CMK (cell line): ENCODE measurements at regions not wholly inside any gene's neighbourhood (a gene's known extent, or its start where the extent isn't known, plus 50 kb on each side); places are given as distances from the start of the nearest gene placed in this dataset.

Experiments used
- DNase-seq: peaks from one replicate; pipeline ENCODE4 v3.0.0-alpha.2; 2010; ENCODE audit warnings: low read depth

DNA sequence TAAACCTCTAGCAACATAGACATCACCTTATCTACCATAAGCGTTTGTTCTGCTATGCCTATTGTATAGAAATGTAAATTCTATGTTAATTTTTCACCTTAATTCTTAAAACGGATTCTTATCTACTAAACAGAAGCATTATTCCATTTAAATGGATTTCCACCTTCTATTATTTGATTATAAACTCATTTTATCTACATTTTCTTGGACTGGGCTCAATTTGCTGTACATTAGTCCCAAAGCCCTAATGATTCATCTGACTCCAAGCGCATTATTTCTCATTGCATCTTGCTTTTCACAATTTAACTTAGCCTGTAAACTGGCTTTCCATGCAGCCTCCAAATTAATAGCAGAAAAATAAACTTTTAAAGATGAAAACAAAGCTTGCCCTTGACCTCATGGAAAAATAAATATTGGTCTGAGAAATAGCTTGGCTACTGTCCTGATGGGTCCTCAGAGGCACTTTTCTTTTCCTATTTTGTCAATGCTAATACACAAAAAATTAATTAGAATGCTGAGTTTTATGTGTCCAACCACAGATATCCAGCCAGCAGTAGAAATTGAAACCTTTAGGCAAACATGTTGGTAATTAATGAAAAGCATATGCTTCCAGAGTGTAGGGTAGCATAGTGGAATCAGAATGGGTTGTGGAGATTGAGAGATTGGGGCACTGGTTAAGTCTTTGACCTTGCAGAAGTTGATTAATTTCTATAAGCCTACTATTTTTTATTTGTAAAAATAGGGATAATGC, 81.4 kb upstream of the CFAP20DC start:
- DNase-seq, result no peak

DNA sequence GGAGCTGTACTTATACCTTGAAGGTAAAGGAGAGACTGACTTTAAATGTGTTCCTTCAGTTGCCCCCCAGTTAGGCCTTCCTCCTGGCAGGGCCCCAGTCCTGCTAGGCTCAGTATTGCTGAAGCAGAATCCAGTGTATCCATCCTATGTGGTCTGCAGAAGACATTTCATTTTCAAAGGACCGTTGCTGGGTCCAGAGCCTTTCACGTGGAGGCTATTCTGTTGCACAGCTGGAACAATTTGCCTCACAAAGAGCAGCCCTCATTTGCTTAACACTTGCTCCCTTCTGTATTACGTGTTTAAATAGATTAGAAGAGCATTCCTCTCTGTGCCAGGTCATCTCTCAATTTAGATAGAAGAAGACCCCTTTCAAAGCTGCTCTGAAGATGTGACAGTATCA, 78.9 kb upstream of the CFAP20DC start:
- no peak for DNase-seq

DNA sequence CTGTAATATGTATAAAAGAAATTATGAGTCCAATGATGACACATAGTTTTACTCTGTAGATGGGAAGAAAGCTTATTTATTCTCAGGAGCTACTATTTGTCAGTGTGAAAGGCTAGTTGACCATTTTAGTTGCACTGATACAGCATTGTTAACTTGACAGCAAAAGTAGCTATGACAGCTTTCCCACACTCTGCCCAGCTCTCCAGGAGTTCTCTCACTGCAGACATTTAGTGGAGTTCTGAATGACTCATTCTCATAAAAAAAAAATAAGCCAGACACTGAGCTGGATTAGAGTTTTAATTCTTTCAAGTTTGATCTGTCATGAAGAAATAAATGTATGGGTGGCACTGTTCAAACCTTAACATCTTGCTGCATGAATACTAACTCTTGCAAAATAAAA, 77.2 kb upstream of the CFAP20DC start:
- no peak for DNase-seq

DNA sequence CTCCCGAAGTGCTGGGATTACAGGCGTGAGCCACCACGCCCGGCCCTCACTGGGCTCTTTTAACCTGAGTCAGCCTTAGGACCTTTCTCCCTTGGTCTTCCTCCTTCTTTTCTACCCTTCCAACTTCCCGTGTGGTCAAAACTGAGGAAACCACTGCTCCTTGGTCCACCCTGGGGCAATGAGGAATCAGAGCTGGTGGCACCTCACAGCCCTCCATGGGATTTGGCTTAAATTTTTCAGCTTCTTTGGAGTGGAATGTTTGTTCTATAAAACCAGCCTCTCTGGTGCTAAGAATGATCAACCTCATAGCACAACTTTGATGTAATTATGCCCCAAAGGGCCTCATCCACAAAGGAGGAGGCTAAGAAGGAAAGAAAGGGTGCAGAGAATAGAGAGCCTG, 76.6 kb upstream of the CFAP20DC start:
- DNase-seq, result no peak

DNA sequence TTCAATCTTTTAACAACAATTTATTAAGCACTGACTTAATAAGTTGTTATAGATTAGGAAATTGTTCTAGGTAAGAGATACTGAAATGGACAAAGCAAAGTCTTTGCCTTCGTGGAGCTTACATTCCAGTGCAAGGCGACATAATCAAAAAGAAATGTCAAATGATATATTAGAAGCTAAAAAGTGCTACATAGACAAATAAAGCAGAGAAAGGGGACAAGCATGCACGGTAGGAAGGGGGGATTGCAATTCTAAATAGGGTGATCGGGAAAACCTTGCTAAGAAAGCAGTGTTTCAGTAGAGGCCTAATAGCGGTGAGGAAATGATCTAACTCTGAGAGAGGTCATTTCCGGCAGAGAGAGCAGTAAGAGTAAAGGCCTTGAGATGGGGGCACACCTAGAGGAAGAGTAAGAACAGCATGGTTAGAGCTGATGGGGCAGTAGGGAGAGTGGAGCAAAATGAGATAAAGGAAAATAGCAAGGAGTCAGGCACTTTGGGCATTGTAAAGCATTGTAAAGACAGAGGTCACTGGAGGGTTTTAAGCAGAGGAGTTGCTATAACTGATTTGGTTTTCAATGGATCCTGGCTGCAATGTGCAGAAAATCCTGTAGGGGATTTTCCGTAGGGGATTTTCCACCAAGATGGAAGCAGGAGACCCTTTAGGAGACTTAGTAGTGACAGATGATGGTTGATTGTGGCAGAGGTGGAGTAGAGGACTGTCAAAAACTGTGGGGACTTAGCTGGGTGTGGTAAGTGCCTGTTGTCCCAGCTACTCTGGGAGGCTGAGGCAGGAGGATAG, 71.7 kb upstream of the CFAP20DC start:
- DNase-seq, result no peak

DNA sequence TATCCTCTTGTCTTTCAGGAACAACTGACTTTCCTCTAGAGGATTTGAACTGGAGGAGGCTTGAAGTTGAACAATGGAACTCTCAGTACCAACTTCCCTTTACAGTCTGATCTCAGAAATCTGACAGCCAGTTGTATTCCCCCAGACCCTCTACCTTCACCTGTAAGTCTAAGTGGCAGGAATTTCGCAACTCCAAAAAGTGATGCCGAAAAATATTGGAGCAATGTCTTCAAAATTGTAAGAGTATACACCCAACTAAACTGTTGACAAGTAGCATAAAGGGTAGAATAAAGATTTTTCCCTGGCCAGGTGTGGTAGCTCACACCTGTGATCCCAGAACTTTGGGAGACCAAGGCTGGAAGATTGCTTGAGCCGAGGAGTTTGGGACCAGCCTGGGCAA, 69.1 kb upstream of the CFAP20DC start:
- no peak for DNase-seq

DNA sequence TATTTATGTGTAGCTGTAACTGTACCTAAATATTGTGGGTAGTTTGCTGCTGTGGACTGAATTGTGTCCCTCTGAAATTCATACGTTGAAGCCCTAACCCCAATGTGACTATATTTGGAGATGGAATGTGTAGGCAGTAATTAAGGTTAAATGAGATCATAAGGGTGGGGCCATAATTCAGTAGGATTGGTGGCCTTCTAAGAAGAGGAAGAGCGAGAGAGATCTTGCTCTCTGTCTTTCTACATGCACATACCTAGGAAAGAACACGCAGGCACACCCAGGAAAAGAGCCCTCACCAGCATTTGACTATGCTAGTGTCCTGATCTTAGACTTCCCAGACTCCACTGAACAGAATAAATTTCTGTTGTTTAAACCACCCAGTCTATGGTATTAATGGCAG, 67.6 kb upstream of the CFAP20DC start:
- DNase-seq, result no peak

DNA sequence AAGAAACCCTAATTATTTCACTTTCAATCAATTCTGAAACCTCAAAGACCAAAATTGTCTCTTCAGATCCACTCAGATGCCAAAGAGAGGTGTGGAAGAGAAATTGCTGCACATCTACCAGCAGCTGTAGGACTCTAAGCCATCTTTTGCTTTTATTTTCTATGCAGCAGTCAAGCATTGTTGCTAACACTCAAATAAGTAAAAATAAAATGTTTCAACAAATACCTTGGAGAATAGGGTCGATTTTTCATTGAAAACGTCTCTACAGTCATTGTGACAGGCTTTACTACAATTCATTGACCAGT, 66.4 kb upstream of the CFAP20DC start:
- DNase-seq, result no peak

DNA sequence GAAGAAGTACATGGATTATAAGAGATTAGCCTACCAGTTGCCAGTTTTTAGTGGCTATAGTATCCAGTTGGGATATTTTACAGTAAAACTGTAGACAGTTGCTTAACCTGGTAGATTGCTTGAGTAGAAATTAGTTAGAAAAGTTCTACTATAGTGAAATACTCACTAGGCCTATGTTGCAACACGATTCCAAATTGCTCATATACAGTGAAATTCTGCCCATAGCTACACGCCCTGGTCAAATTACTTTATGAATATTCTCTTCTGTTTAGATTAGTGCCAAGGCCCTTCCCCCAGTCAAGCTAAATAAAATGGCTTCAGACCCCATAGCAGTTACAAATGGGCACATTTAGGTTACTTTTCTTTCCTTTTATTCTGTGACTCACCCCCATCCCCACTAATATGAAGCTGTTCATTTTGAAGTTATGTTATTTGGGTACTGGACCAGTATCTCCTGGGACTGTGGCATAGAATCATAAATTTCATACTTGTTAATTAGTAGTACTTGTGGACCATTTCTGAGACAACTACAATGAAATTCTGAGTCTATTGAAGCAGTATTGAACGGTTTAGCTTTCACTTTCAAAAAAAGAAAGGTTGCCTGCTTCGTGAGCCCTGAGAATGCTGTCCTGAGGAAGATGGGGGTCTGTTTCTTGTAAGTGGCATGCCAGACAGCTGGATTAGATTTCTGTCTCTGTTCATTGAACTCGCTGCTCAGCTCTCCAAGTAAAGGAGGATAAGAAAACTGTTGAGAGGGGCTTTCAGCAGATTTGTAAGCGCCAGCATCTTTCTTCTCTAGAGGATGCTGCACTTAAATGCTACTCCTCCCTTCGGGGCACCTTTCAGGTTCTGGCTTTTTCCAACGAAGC, 65.8 kb upstream of the CFAP20DC start:
- no peak for DNase-seq

DNA sequence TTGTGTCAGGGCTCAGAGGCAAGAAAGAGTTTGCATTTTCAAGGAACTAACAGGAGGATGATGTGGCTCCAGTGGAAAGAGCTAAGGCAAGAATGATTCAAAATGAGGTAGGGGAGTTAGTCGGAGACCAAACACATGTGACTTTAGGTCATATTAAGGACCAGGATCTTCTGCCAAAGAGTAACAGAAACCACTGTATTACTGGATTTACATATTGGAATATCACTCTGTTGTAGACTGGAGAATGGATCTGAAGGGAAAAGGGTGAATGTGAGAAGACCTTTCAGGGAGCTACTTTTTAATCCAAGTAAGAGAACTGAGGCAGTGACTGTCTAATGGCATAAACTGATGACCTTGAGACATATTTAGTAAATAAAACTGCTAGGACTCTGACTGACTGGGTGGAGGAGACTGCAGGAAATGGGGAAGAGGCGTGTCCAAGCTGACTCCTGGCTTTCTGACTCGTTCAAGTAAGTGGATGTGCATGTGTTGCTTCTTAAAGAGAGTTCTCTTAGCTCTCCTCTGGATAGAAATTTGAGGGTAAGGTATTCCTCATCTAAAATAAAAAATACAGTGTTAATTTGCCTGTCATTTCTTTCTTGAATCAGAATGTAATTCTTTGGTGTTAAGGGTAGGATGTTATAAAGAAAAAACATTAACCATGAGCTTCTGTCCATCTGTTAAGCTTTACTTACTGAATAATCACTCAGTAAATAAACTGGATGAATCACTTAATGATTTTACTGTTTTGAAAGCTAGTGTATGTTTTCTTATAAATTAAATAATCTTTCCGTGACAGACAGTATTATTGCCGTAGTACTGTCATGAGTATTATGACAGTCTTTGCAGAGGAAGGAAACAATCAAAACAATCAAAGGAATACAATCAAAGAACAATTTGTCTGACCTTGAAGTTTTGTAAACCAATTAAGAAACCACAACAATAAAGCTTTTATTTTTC, 58.3 kb upstream of the CFAP20DC start:
- DNase-seq, result no peak

DNA sequence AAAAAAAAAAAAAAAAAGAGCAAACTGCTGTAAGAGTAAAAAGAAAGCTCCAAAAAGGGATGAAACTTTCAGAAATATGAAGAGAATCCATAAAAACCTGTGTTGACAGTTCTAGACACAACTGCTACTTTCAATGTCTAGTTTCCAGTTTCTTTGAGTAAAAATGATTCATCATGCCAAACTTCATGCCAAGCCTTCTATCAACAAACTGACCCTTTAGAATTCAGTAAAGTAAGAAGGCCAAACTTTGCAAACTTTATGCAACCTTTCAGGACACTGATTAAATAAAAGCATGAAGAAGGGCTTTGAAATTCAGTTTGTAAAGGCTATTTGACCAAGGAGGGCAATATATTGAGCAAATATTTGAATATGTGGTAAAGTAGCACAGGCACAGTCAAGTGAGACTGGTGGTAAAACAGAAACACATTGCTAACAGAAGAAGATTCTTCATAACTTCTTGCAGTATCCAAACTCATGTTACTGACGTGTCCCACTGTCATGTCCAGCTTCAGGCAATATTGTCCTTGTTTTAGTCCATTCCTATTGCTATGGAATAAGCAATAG, 56.3 kb upstream of the CFAP20DC start:
- no peak for DNase-seq

DNA sequence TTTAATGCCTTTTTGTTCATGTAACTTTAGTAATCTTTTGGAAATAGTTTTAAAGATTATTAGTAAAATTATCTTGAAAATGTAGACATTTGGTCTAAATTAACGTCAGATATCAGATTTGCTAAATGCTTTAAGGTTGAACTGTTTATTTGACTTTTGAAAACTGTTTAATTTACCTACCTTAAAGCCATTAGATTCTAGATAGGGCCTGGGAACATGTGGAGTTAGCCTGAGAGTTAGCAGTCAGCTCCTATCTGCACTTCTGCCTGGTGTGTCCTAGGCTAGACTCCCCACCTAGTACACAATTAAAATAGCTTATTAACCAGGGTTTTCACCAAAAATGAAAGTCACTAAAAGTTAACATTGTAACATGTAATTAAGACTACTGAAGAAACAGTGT, 53.7 kb upstream of the CFAP20DC start:
- no peak for DNase-seq

DNA sequence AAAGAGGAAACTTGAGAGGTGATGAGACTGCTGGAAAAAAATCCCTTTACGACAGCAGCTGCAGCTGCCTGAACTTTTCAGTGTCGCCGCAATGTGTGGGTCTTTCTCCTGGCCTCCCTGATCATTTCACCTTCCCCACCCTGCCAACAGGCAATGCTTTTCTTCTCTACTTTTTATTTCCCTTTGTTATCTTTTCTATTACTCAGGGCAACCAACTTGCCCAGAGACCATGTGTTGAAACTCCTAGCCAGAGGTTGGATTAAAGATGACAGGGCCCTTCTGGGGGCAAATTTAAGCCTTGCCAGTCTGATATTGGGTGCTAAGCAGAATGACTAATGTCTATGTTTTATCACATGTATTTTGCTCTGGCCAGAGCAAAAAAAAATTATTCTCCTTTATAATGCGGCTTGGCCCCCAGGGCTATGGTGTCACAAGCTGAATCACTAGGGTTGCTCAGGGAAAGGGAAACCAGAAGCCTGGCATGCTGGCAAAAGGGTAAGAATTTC, 51.5 kb upstream of the CFAP20DC start:
- DNase-seq, result no peak
